Nephron progenitor cell (in vitro differentiated cells): ENCODE measurements at regions not wholly inside any gene's neighbourhood (a gene's known extent, or its start where the extent isn't known, plus 50 kb on each side); places are given as distances from the start of the nearest gene placed in this dataset.

Experiments used
- DNase-seq: peaks from one replicate; pipeline ENCODE4 v3.0.0; 2021
- H3K27ac Mint-ChIP-seq: 2 replicates; pipeline ENCODE4 v1.8.0; 2021; ENCODE audit warnings: mild to moderate bottlenecking, moderate library complexity, mixed read lengths
- H3K27me3 Mint-ChIP-seq: 2 replicates; pipeline ENCODE4 v1.8.0; 2021; ENCODE audit warnings: mild to moderate bottlenecking, low read depth, mixed read lengths; ENCODE audit not compliant: poor library complexity
- H3K36me3 Mint-ChIP-seq: 2 replicates; pipeline ENCODE4 v1.8.0; 2021; ENCODE audit warnings: low read depth, mixed read lengths
- H3K4me1 Mint-ChIP-seq: 2 replicates; pipeline ENCODE4 v1.8.0; 2021; ENCODE audit warnings: mixed read lengths
- H3K4me3 Mint-ChIP-seq: 2 replicates; pipeline ENCODE4 v1.8.0; 2021; ENCODE audit warnings: mild to moderate bottlenecking, moderate library complexity, mixed read lengths
- H3K9me3 Mint-ChIP-seq: 2 replicates; pipeline ENCODE4 v1.8.0; 2021; ENCODE audit warnings: mild to moderate bottlenecking, moderate library complexity, mixed read lengths
- CTCF ChIP-seq: fragments of 200-600 bp; sonication (generic); IDR thresholded peaks from 2 replicates; pipeline ENCODE4 v1.5.0; 2021; ENCODE audit warnings: antibody characterized with exemption

- no peak for TF ChIP-seq CTCF
- peaks cover 36% of the 10 kb centered on the region for H3K4me1 Mint-ChIP-seq
- DNase-seq = no peak
- H3K27me3 Mint-ChIP-seq = peaks cover 15% of the 10 kb centered on the region
- no peaks in the 10 kb centered on the region for H3K36me3 Mint-ChIP-seq
- H3K9me3 Mint-ChIP-seq = peaks cover 9% of the 10 kb centered on the region
- peak overlapping the region; percentile 7 for H3K4me3 Mint-ChIP-seq
- no peak overlapping the region for H3K27ac Mint-ChIP-seq
These were observed 146.2 kb upstream of the AGAP1 start for GRCh38 chr2:235347691-235348090.

- H3K4me3 Mint-ChIP-seq = no peak overlapping the region
- peaks cover 36% of the 10 kb centered on the region for H3K4me1 Mint-ChIP-seq
- H3K9me3 Mint-ChIP-seq = peaks cover 9% of the 10 kb centered on the region
- H3K27me3 Mint-ChIP-seq = peaks cover 15% of the 10 kb centered on the region
- no peaks in the 10 kb centered on the region for H3K36me3 Mint-ChIP-seq
- no peak for DNase-seq
- H3K27ac Mint-ChIP-seq = no peak overlapping the region
- no peak for TF ChIP-seq CTCF
These were observed 145.5 kb upstream of the AGAP1 start for GRCh38 chr2:235348329-235348728.

GRCh38 chr2:235350234-235350633 is 143.6 kb upstream of the AGAP1 start:
- no peak overlapping the region for H3K27ac Mint-ChIP-seq
- H3K27me3 Mint-ChIP-seq = peaks cover 19% of the 10 kb centered on the region
- H3K36me3 Mint-ChIP-seq = no peaks in the 10 kb centered on the region
- H3K9me3 Mint-ChIP-seq = peaks cover 9% of the 10 kb centered on the region
- H3K4me1 Mint-ChIP-seq = peaks cover 36% of the 10 kb centered on the region
- no peak overlapping the region for H3K4me3 Mint-ChIP-seq
- TF ChIP-seq CTCF = no peak
- no peak for DNase-seq

- no peak for TF ChIP-seq CTCF
- peaks cover 2% of the 10 kb centered on the region for H3K9me3 Mint-ChIP-seq
- H3K27ac Mint-ChIP-seq = no peak overlapping the region
- no peak overlapping the region for H3K4me3 Mint-ChIP-seq
- peaks cover 19% of the 10 kb centered on the region for H3K27me3 Mint-ChIP-seq
- DNase-seq = no peak
- H3K4me1 Mint-ChIP-seq = peaks cover 32% of the 10 kb centered on the region
- H3K36me3 Mint-ChIP-seq = no peaks in the 10 kb centered on the region
These were observed 141.3 kb upstream of the AGAP1 start for GRCh38 chr2:235352541-235352940.

- no peak overlapping the region for H3K4me3 Mint-ChIP-seq
These were observed 136.0 kb upstream of the AGAP1 start for GRCh38 chr2:235357881-235358280.

More at GRCh38 chr2:235357881-235358280, 136.0 kb upstream of the AGAP1 start:
- Mint-ChIP-seq H3K27ac (no peak overlapping the region), H3K27me3 (peaks cover 17% of the 10 kb centered on the region), H3K36me3 (no peaks in the 10 kb centered on the region), H3K9me3 (no peaks in the 10 kb centered on the region), H3K4me1 (peaks cover 7% of the 10 kb centered on the region)
- DNase-seq = no peak
- no peak for TF ChIP-seq CTCF
